Lung (tissue), 11 donors: ENCODE measurements at regions not wholly inside any gene's neighbourhood (a gene's known extent, or its start where the extent isn't known, plus 50 kb on each side); places are given as distances from the start of the nearest gene placed in this dataset.

ENCODE experiments used
- ATAC-seq: fragments of 200-7000 bp; cut with Tn5 transposase; one replicate; pipeline ENCODE4 v1.9.1; 2020; ENCODE audit warnings: moderate number of reproducible peaks; ENCODE audit not compliant: insufficient read depth, low FRiP score
- DNase-seq, 3 donors: peaks; one replicate each; pipeline ENCODE4 v3.0.0-alpha.2; 2013 to 2017
- H3K27ac ChIP-seq, 2 donors: one replicate each; pipeline ENCODE4 v1.5.1; 2013; ENCODE audit warnings: mild to moderate bottlenecking in 2 of 2, moderate library complexity in 2 of 2, control low read depth in 1 of 2, inconsistent platforms in 1 of 2, low read depth in 1 of 2, low read length in 1 of 2
- H3K27me3 ChIP-seq, 3 donors: one replicate each; pipeline ENCODE4 v1.5.1; 2013; ENCODE audit warnings: low read length in 2 of 3; ENCODE audit not compliant: control insufficient read depth in 3 of 3, insufficient read depth in 3 of 3
- H3K36me3 ChIP-seq, 4 donors: one replicate each; pipeline ENCODE4 v1.5.1; 2013; ENCODE audit warnings: low read length in 4 of 4, mild to moderate bottlenecking in 1 of 4, moderate library complexity in 1 of 4; ENCODE audit not compliant: control insufficient read depth in 4 of 4, insufficient read depth in 4 of 4
- H3K4me1 ChIP-seq, 5 donors: one replicate each; pipeline ENCODE4 v1.5.1; 2013; ENCODE audit warnings: low read length in 5 of 5, mild to moderate bottlenecking in 2 of 5, moderate library complexity in 1 of 5; ENCODE audit not compliant: control insufficient read depth in 5 of 5, insufficient read depth in 5 of 5
- H3K4me3 ChIP-seq: one replicate; pipeline ENCODE4 v1.5.1; 2013; ENCODE audit warnings: mild to moderate bottlenecking, control low read depth, moderate library complexity
- H3K9ac ChIP-seq, 2 donors: one replicate each; pipeline ENCODE4 v1.5.1; 2013; ENCODE audit warnings: low read length in 2 of 2, control low read depth in 1 of 2; ENCODE audit not compliant: insufficient read depth in 1 of 2
- H3K9me3 ChIP-seq, 4 donors: one replicate each; pipeline ENCODE4 v1.5.1; 2013; ENCODE audit warnings: low read length in 3 of 4, mild to moderate bottlenecking in 1 of 4, moderate library complexity in 1 of 4; ENCODE audit not compliant: control insufficient read depth in 4 of 4, insufficient read depth in 3 of 4
- WGBS, 2 donors: extraction: QIAGEN DNeasy Blood & Tissue Kit; methylation state at CpG; one replicate each; pipeline ENCODE4 v1.1.7; 2013; 5-methylcytosine and 5-hydroxymethylcytosine counted together
- TF ChIP-seq, protein P1 (sequence below): IDR thresholded peaks from 2 replicates; pipeline ENCODE4 v1.5.1; 2012; ENCODE audit warnings: mild to moderate bottlenecking; ENCODE audit errors: control extremely low read depth, extremely low read depth
- donor health status: control.
- donor health status: control.
- donor health status: Bipolar disorder and iron deficiency.
- donor health status: healthy.
- donor health status: DM: yes; HTN: yes; CAD: no.

- ATAC-seq (no peak), DNase-seq (no peak)
- peaks cover 0 to 5% (median 0%) of the 10 kb centered on the region in 5 donors for H3K4me1 ChIP-seq
- TF ChIP-seq, protein P1, sequence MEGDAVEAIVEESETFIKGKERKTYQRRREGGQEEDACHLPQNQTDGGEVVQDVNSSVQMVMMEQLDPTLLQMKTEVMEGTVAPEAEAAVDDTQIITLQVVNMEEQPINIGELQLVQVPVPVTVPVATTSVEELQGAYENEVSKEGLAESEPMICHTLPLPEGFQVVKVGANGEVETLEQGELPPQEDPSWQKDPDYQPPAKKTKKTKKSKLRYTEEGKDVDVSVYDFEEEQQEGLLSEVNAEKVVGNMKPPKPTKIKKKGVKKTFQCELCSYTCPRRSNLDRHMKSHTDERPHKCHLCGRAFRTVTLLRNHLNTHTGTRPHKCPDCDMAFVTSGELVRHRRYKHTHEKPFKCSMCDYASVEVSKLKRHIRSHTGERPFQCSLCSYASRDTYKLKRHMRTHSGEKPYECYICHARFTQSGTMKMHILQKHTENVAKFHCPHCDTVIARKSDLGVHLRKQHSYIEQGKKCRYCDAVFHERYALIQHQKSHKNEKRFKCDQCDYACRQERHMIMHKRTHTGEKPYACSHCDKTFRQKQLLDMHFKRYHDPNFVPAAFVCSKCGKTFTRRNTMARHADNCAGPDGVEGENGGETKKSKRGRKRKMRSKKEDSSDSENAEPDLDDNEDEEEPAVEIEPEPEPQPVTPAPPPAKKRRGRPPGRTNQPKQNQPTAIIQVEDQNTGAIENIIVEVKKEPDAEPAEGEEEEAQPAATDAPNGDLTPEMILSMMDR, result no peak
- H3K9ac ChIP-seq, result no peak overlapping the region
- no peak overlapping the region for H3K4me3 ChIP-seq
- no peaks in the 10 kb centered on the region for H3K36me3 ChIP-seq
- peaks cover 0 to 3% (median 0%) of the 10 kb centered on the region in 4 donors for H3K9me3 ChIP-seq
- 81 to 90% methylated on average over 4 of the region's 4 CpGs for WGBS, 2 donors
- no peaks in the 10 kb centered on the region for H3K27me3 ChIP-seq
- no peak overlapping the region for H3K27ac ChIP-seq
Observed at GRCh38 chr15:95944661-95945255, 385.7 kb upstream of the NR2F2 start.

- Histone ChIP-seq H3K4me3 (no peak overlapping the region), H3K9ac (no peak overlapping the region), H3K36me3 (no peaks in the 10 kb centered on the region), H3K27ac (no peak overlapping the region), H3K4me1 (peaks cover 0 to 5% (median 0%) of the 10 kb centered on the region in 5 donors), H3K27me3 (no peaks in the 10 kb centered on the region), H3K9me3 (peaks cover 0 to 3% (median 0%) of the 10 kb centered on the region in 4 donors)
- TF ChIP-seq, protein P1, result no peak
- ATAC-seq, result no peak
- no peak for DNase-seq
- 91 to 100% methylated on average over 2 of the region's 2 CpGs for WGBS, 2 donors
Observed at GRCh38 chr15:95946241-95946640, 384.3 kb upstream of the NR2F2 start.

DNA sequence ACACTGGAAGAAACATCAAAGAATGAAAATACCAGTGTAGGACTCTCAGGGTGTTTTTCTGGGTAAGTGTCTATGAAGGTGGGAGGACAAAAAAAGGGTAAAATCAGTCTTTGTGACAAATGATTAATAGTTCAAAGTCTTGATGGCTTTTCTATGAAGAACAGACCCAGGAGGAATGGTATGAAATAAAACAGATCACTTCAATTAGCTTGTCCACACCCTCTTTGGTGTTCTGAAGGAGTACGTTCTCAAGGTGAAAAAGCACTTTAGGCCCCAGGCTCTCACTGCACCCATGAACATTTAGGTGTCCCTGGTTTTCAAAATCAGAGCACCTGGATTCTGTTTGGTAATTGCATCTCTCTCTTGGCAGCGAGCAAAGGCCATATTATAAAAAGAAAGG, 383.6 kb upstream of the NR2F2 start:
- no peak for ATAC-seq
- Histone ChIP-seq H3K27me3 (no peaks in the 10 kb centered on the region), H3K4me3 (no peak overlapping the region), H3K9me3 (peaks cover 0 to 3% (median 0%) of the 10 kb centered on the region in 4 donors), H3K4me1 (peaks cover 0 to 5% (median 0%) of the 10 kb centered on the region in 5 donors), H3K36me3 (no peaks in the 10 kb centered on the region), H3K9ac (no peak overlapping the region), H3K27ac (no peak overlapping the region)
- WGBS, 2 donors, result 89 to 93% methylated on average over 2 of the region's 2 CpGs
- no peak for DNase-seq
- TF ChIP-seq, protein P1, result no peak

DNA sequence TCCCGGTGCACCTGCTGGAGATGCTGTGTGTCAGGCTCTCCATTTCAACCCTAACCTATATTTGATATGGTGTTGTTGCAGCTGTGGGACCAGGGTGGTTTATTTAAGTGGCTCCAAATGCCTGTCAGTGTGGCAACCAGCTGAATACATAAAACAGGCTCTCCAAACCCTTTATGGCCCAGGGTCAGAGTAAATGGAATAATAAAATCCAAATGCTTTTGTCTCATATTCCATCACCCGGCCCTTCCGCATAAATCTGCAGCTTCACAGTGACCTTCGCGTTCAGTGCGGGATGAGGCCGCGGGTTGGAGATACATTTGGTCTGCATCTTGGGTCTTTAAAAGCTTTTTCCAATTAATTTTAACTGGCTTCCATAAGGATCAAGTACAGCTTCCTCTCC, 382.1 kb upstream of the NR2F2 start:
- Histone ChIP-seq H3K9ac (no peak overlapping the region), H3K4me3 (no peak overlapping the region), H3K4me1 (peaks cover 0 to 5% (median 0%) of the 10 kb centered on the region in 5 donors), H3K36me3 (no peaks in the 10 kb centered on the region), H3K27ac (no peak overlapping the region), H3K27me3 (no peaks in the 10 kb centered on the region), H3K9me3 (no peaks in the 10 kb centered on the region)
- TF ChIP-seq, protein P1, result no peak
- WGBS, 2 donors, result 93 to 94% methylated on average over 8 of the region's 8 CpGs
- DNase-seq (no peak), ATAC-seq (no peak)
